Tibial nerve (tissue), 4 donors: ENCODE measurements at regions not wholly inside any gene's neighbourhood (a gene's known extent, or its start where the extent isn't known, plus 50 kb on each side); places are given as distances from the start of the nearest gene placed in this dataset.

Experiments used
- DNase-seq, 2 donors: peaks; one replicate each; pipeline ENCODE4 v3.0.0-alpha.2; 2019; ENCODE audit warnings: low spot score in 2 of 2
- H3K27ac ChIP-seq, 4 donors: fragments of 200-600 bp; sonication (generic) in 3 of 4; one replicate each; pipeline ENCODE4 v1.5.1; 2017 to 2019; ENCODE audit warnings: mild to moderate bottlenecking in 1 of 4
- H3K27me3 ChIP-seq, 2 donors: fragments of 200-600 bp; sonication (generic) in 1 of 2; one replicate each; pipeline versions ENCODE4 v1.5.1 to v1.6.0; 2017 to 2019
- H3K36me3 ChIP-seq, 3 donors: fragments of 200-600 bp; sonication (generic); one replicate each; pipeline ENCODE4 v1.5.1; 2018 to 2019
- H3K4me1 ChIP-seq, 4 donors: fragments of 200-600 bp; sonication (generic) in 3 of 4; one replicate each; pipeline ENCODE4 v1.5.1; 2017 to 2019
- H3K4me3 ChIP-seq, 4 donors: fragments of 200-600 bp; sonication (generic) in 3 of 4; one replicate each; pipeline ENCODE4 v1.5.1; 2017 to 2019; ENCODE audit warnings: mild to moderate bottlenecking in 1 of 4, moderate library complexity in 1 of 4
- H3K9me3 ChIP-seq, 4 donors: fragments of 200-600 bp; sonication (generic) in 3 of 4; one replicate each; pipeline ENCODE4 v1.5.1; 2017 to 2019
- CTCF ChIP-seq, 5 experiments: fragments of 200-600 bp in 3 of 5; fragments of 450-650 bp in 2 of 5; sonication (generic) in 3 of 5; IDR thresholded peaks; one replicate each; pipeline ENCODE4 v1.5.1; 2016 to 2019; ENCODE audit warnings: antibody characterized with exemption in 5 of 5, mild to moderate bottlenecking in 3 of 5, moderate library complexity in 2 of 5
- EP300 ChIP-seq, 2 donors: sonication (generic); formaldehyde crosslinking; IDR thresholded peaks; one replicate each; pipeline ENCODE4 v1.6.1; 2017; ENCODE audit warnings: antibody characterized with exemption in 2 of 2, mild to moderate bottlenecking in 1 of 2
- POLR2A ChIP-seq, 2 donors: fragments of 450-650 bp; IDR thresholded peaks; one replicate each; pipeline ENCODE4 v1.6.1; 2017; ENCODE audit warnings: antibody characterized with exemption in 2 of 2, mild to moderate bottlenecking in 2 of 2, moderate library complexity in 2 of 2
- WGBS, 2 donors: methylation state at CpG; one replicate each; pipeline ENCODE4 v1.1.5; 2018; 5-methylcytosine and 5-hydroxymethylcytosine counted together

- no peaks in the 10 kb centered on the region for H3K27me3 ChIP-seq
- DNase-seq, result no peak
- H3K4me3 ChIP-seq, result no peak overlapping the region
- H3K27ac ChIP-seq, result no peak overlapping the region
- no peaks in the 10 kb centered on the region for H3K9me3 ChIP-seq
- TF ChIP-seq EP300 (IDR thresholded peaks at IDR 0.05), result no peak
- no peak for TF ChIP-seq CTCF (IDR thresholded peaks at IDR 0.05)
- TF ChIP-seq POLR2A (IDR thresholded peaks at IDR 0.05), result no peak
- 81 to 85% methylated on average over 3 of the region's 3 CpGs for WGBS, 2 donors
- no peaks in the 10 kb centered on the region for H3K36me3 ChIP-seq
- H3K4me1 ChIP-seq, result no peaks in the 10 kb centered on the region
Observed at GRCh38 chr4:186881521-186882220, 158.0 kb upstream of the FAT1 start.

GRCh38 chr4:186882293-186882692, 158.6 kb upstream of the FAT1 start:
- H3K9me3 ChIP-seq, result no peaks in the 10 kb centered on the region
- H3K36me3 ChIP-seq, result no peaks in the 10 kb centered on the region
- no peak overlapping the region for H3K4me3 ChIP-seq
- no peak for DNase-seq
- TF ChIP-seq CTCF (IDR thresholded peaks at IDR 0.05) (no peak), EP300 (IDR thresholded peaks at IDR 0.05) (no peak), POLR2A (IDR thresholded peaks at IDR 0.05) (no peak)
- no peaks in the 10 kb centered on the region for H3K4me1 ChIP-seq
- H3K27ac ChIP-seq, result no peak overlapping the region
- no peaks in the 10 kb centered on the region for H3K27me3 ChIP-seq
- WGBS, 2 donors, result 64 to 82% methylated on average over 1 of the region's 1 CpG

- H3K4me1 ChIP-seq, result no peaks in the 10 kb centered on the region
- H3K9me3 ChIP-seq, result peaks cover 0 to 13% (median 0%) of the 10 kb centered on the region in 4 donors
- H3K27me3 ChIP-seq, result no peaks in the 10 kb centered on the region
- H3K27ac ChIP-seq, result no peak overlapping the region
- 59 to 71% methylated on average over 6 of the region's 6 CpGs for WGBS, 2 donors
- H3K36me3 ChIP-seq, result peaks cover 0 to 4% (median 0%) of the 10 kb centered on the region in 3 donors
- no peak for DNase-seq
- H3K4me3 ChIP-seq, result no peak overlapping the region
- TF ChIP-seq POLR2A (IDR thresholded peaks at IDR 0.05), result no peak
- no peak for TF ChIP-seq EP300 (IDR thresholded peaks at IDR 0.05)
- no peak for TF ChIP-seq CTCF (IDR thresholded peaks at IDR 0.05)
Observed at GRCh38 chr4:186885289-186885688, 161.6 kb upstream of the FAT1 start.

GRCh38 chr4:186886759-186887158, 163.1 kb upstream of the FAT1 start:
- no peak for DNase-seq
- TF ChIP-seq POLR2A (IDR thresholded peaks at IDR 0.05), result no peak
- no peak for TF ChIP-seq CTCF (IDR thresholded peaks at IDR 0.05)
- TF ChIP-seq EP300 (IDR thresholded peaks at IDR 0.05), result no peak
- H3K9me3 ChIP-seq, result peaks cover 0 to 14% (median 0%) of the 10 kb centered on the region in 4 donors
- no peak overlapping the region for H3K27ac ChIP-seq
- no peaks in the 10 kb centered on the region for H3K4me1 ChIP-seq
- H3K4me3 ChIP-seq, result no peak overlapping the region
- H3K27me3 ChIP-seq, result no peaks in the 10 kb centered on the region
- 100% methylated on average over 2 of the region's 2 CpGs for WGBS, 2 donors
- peaks cover 0 to 4% (median 0%) of the 10 kb centered on the region in 3 donors for H3K36me3 ChIP-seq

GRCh38 chr4:186887291-186887700, 163.6 kb upstream of the FAT1 start:
- Histone ChIP-seq H3K4me1 (no peaks in the 10 kb centered on the region), H3K9me3 (peaks cover 0 to 14% (median 0%) of the 10 kb centered on the region in 4 donors), H3K27ac (no peak overlapping the region), H3K27me3 (no peaks in the 10 kb centered on the region), H3K4me3 (no peak overlapping the region), H3K36me3 (peaks cover 0 to 4% (median 0%) of the 10 kb centered on the region in 3 donors)
- TF ChIP-seq CTCF (IDR thresholded peaks at IDR 0.05) (no peak), EP300 (IDR thresholded peaks at IDR 0.05) (no peak), POLR2A (IDR thresholded peaks at IDR 0.05) (no peak)
- DNase-seq, result no peak
- WGBS, 2 donors, result 76 to 78% methylated on average over 6 of the region's 6 CpGs
